ENCODE measurements at regions not wholly inside any gene's neighbourhood (a gene's known extent, or its start where the extent isn't known, plus 50 kb on each side); places are given as distances from the start of the nearest gene placed in this dataset.
"Not testable (repeated sequence)": the region's sequence is repeated elsewhere in the genome, so short reads cannot be mapped to it uniquely, and the experiment has no call there.

DNA sequence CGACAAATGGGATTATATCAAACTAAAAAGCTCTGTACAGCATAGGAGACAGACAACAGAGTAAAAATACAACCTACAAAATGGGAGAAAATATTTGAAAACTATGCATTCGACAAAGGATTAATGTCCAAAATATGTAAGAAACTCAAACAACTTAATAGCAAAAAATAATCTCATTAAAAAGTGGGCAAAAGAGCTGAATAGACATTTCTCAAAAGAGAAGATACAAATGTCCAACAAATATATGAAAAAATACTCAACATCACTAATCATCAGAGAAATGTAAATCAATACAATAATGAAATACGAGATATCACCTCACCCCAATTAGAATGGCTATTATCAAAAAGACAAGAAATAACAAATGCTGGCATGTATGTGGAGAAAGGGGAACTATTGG lies 272.9 kb downstream of the KLHL13 start:
- Histone ChIP-seq H3K27me3 (no peaks in the 10 kb centered on the region), H3K4me3 (no peak overlapping the region), H3K36me3 (no peaks in the 10 kb centered on the region), H3K9me3 (no peaks in the 10 kb centered on the region)
- no peak for DNase-seq

DNA sequence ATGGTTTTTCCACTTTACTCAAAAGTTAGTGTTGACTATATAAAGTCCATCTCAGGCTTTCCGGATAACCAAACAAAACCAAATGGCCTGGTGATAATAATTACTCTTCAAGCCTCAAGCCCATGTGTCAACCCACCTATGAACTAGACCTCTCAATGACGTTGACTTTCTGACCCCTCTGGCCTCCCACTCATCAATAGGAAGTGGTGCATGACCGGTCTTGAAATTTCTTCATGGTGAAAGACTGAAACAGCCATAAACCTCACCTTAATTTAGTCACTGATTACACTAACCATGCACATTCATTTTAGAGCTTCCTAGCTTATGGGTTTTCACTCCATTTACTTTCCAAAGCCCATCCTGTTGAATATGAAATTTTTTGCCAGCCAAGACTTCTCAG lies 276.0 kb downstream of the KLHL13 start:
- no peaks in the 10 kb centered on the region for H3K9me3 ChIP-seq
- H3K27me3 ChIP-seq: no peaks in the 10 kb centered on the region
- H3K36me3 ChIP-seq: no peaks in the 10 kb centered on the region
- DNase-seq: no peak
- H3K4me3 ChIP-seq: no peak overlapping the region

GRCh38 chrX:117839544-117839943 lies 277.1 kb downstream of the KLHL13 start:
- Histone ChIP-seq H3K36me3 (no peaks in the 10 kb centered on the region), H3K27me3 (no peaks in the 10 kb centered on the region), H3K9me3 (no peaks in the 10 kb centered on the region), H3K4me3 (no peak overlapping the region)
- DNase-seq: no peak

DNA sequence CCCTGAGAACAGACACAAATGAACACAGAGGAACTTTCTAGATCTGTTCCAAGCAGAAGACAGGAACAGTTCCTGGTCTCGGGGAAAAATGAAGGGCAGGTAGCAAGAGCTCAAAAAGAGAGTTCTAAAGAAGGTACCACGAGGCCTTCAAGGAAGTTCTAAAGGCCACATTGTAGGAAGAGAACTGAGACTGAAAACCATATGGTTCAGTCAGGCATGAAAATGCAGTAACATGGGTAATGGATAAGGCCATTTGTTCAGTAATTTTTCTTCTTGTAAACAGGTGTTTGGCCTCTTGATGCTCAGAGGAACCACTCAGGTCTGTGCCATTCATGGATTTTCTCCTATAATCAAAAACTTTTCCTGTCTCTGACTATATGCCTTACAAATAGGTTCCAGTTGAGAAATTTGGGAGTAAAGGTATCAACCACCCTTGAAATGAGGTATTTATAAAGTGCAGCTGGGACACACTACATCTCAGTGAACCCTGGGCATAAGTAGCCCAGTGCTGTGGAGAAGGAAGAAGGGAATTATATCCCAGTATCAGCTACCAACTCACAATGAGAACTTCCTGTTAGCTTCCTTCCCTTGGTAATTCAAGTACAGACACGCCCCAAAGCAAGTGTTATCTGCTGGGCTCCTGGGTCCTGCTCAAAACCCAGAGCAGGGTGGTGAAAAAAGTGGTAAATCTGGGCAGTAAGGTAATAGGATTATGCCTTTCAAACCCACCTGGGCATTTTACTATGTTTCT lies 277.9 kb downstream of the KLHL13 start:
- Histone ChIP-seq H3K4me3 (no peak overlapping the region), H3K36me3 (no peaks in the 10 kb centered on the region), H3K27me3 (no peaks in the 10 kb centered on the region), H3K9me3 (no peaks in the 10 kb centered on the region)
- no peak for DNase-seq

GRCh38 chrX:117835034-117835433 lies 281.6 kb downstream of the KLHL13 start:
- Histone ChIP-seq H3K9me3 (no peaks in the 10 kb centered on the region), H3K4me3 (no peak overlapping the region), H3K27me3 (no peaks in the 10 kb centered on the region), H3K36me3 (no peaks in the 10 kb centered on the region)
- DNase-seq: no peak

- no peak for DNase-seq
Observed at GRCh38 chrX:117834076-117834475, 282.5 kb downstream of the KLHL13 start.

DNA sequence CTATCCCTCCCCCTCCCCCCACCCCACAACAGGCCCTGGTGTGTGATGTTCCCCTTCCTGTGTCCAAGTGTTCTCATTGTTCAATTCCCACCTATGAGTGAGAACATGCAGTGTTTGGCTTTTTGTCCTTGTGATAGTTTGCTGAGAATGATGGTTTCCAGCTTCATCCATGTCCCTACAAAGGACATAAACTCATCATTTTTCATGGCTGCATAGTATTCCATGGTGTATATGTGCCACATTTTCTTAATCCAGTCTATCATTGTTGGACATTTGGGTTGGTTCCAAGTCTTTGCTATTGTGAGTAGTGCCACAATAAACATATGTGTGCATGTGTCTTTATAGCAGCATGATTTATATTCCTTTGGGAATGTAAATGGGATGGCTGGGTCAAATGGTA lies 295.1 kb downstream of the KLHL13 start:
- not testable (repeated sequence) for H3K27me3 ChIP-seq, H3K36me3 ChIP-seq, DNase-seq, H3K9me3 ChIP-seq, H3K4me3 ChIP-seq

More at GRCh38 chrX:117834076-117834475, 282.5 kb downstream of the KLHL13 start:
- Histone ChIP-seq H3K9me3 (no peaks in the 10 kb centered on the region), H3K4me3 (no peak overlapping the region), H3K36me3 (no peaks in the 10 kb centered on the region), H3K27me3 (no peaks in the 10 kb centered on the region)

DNA sequence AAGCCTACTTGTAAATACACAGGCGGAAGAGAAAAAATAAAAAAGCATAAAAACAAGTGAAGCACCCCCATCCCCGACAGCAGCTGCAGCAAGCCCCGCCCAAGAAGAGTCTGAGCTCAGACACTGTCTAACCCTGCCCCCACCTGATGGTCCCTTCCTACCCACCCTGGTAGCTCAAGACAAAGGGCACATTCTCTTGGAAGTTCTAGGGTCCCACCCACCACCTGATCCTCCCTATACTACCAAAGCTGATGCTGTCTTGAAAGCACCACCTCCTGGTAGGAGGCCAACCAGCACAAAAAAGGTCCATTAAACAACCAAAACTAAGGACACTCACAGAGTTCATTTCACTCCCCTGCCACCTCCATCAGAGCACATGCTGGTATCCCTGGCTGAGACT lies 308.2 kb downstream of the KLHL13 start:
- no peak overlapping the region for H3K4me3 ChIP-seq
- no peaks in the 10 kb centered on the region for H3K27me3 ChIP-seq
- DNase-seq: no peak
- H3K36me3 ChIP-seq: no peaks in the 10 kb centered on the region
- no peaks in the 10 kb centered on the region for H3K9me3 ChIP-seq

GRCh38 chrX:117803463-117803862 lies 313.1 kb downstream of the KLHL13 start:
- Histone ChIP-seq H3K36me3 (no peaks in the 10 kb centered on the region), H3K9me3 (no peaks in the 10 kb centered on the region), H3K4me3 (no peak overlapping the region), H3K27me3 (no peaks in the 10 kb centered on the region)
- no peak for DNase-seq

DNA sequence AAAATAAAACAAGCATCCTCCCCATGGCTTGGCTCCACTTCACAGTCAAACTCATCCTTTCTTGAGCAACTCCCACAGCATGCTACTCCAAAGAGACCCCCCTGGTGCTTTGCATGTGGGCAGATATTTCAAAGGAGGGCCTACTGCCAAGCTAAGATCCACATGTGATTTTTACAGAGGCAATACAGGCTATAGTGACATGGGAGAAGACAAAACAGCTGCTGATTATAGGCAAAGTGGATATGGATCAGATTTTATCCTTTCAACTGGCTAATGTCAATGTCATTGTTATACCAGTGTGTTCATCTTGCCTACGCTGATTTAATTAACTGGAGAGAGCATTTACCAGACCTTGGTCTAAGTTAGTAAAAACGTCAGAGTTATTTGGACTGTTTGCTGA lies 328.3 kb downstream of the KLHL13 start:
- Histone ChIP-seq H3K36me3 (no peaks in the 10 kb centered on the region), H3K27me3 (no peaks in the 10 kb centered on the region), H3K4me3 (no peak overlapping the region), H3K9me3 (no peaks in the 10 kb centered on the region)
- no peak for DNase-seq

DNA sequence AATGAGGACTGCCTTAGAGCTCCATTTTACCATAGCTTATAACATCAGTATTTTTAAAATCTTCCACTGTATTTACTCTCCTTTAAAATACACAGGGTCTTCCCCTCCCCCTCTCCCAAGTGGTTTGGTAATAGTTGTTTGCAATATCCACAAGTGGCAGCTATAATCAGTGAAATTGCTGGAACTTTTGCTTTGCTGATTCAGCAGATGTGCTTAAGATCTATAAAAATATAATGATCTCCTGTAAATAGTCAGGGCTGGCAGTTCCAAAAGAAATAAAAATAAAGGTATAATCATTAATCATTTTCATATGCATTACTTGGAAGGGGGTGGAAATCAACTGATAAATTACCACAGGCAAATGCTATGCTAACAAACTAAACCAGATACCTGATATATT lies 345.2 kb downstream of the KLHL13 start:
- H3K36me3 ChIP-seq: no peaks in the 10 kb centered on the region
- H3K27me3 ChIP-seq: no peaks in the 10 kb centered on the region
- H3K9me3 ChIP-seq: no peaks in the 10 kb centered on the region
- no peak overlapping the region for H3K4me3 ChIP-seq
- no peak for DNase-seq

DNA sequence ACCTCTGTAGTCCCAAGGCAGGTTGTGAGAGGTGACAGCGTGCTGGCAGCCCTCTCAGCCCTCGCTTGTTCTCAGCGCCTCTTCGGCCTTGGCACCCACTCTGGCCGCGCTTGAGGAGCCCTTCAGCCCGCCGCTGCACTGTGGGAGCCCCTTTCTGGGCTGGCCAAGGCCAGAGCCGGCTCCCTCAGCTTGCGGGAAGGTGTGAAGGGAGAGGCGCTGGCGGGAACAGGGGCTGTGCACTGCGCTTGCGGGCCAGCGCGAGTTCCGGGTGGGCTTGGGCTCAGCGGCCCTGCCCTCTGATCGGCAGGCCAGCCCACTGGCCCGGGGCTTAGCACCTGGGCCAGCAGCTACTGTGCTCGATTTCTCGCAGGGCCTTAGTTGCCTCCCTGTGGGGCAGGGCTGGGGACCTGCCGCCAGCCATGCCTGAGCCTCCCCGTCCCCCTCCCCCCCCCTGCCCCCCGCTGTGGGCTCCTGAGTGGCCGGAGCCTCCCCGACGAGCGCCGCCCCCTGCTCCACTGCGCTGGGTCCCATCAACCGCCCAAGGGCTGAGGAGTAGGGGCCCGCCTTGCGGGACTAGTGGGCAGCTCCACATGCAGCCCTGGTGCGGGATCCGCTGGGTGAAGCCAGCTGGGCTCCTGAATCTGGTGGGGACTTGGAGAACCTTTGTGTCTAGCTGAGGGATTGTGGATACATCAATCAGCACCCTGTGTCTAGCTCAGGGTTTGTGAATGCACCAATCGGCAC lies 347.6 kb downstream of the KLHL13 start:
- no peak overlapping the region for H3K4me3 ChIP-seq
- no peaks in the 10 kb centered on the region for H3K36me3 ChIP-seq
- no peaks in the 10 kb centered on the region for H3K9me3 ChIP-seq
- no peak for DNase-seq
- H3K27me3 ChIP-seq: no peaks in the 10 kb centered on the region

DNA sequence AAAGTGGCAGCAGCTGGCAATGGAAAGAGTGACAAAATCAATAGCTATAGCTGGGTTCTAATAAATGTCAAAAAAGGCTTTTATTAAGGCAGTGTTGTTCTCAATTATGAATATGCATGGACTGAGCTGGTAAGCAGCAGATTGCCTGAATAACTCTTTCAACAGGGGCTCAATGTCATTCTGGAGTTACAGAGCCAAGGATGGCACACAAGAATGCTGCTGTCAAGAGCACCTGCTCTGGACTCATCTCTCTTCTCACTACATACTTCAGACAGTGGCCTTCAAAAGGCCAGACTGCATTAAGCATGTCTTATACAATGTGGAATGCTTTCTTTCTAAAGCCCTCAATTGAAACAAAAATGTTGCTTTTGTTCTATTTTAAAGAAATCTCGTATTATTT lies 351.4 kb downstream of the KLHL13 start:
- H3K27me3 ChIP-seq: no peaks in the 10 kb centered on the region
- H3K36me3 ChIP-seq: no peaks in the 10 kb centered on the region
- no peak for DNase-seq

GRCh38 chrX:117752745-117753144 lies 363.9 kb downstream of the KLHL13 start:
- no peaks in the 10 kb centered on the region for H3K9me3 ChIP-seq
- H3K27me3 ChIP-seq: no peaks in the 10 kb centered on the region
- DNase-seq: no peak
- H3K4me3 ChIP-seq: no peak overlapping the region
- no peaks in the 10 kb centered on the region for H3K36me3 ChIP-seq

More for the DNA sequence above, 351.4 kb downstream of the KLHL13 start:
- no peaks in the 10 kb centered on the region for H3K9me3 ChIP-seq
- no peak overlapping the region for H3K4me3 ChIP-seq

GRCh38 chrX:117751155-117751554 lies 365.5 kb downstream of the KLHL13 start:
- no peak overlapping the region for H3K4me3 ChIP-seq
- H3K27me3 ChIP-seq: no peaks in the 10 kb centered on the region
- DNase-seq: no peak
- no peaks in the 10 kb centered on the region for H3K9me3 ChIP-seq
- no peaks in the 10 kb centered on the region for H3K36me3 ChIP-seq

- Histone ChIP-seq H3K4me3 (no peak overlapping the region), H3K9me3 (no peaks in the 10 kb centered on the region), H3K27me3 (no peaks in the 10 kb centered on the region), H3K36me3 (no peaks in the 10 kb centered on the region)
- no peak for DNase-seq
Observed at GRCh38 chrX:117744958-117745357, 371.7 kb downstream of the KLHL13 start.

- DNase-seq: no peak
- no peaks in the 10 kb centered on the region for H3K9me3 ChIP-seq
- H3K27me3 ChIP-seq: no peaks in the 10 kb centered on the region
- no peaks in the 10 kb centered on the region for H3K36me3 ChIP-seq
- H3K4me3 ChIP-seq: no peak overlapping the region
Observed at GRCh38 chrX:117743469-117744251, 372.9 kb downstream of the KLHL13 start.
